SK-N-MC (cell line): ENCODE measurements at regions not wholly inside any gene's neighbourhood (a gene's known extent, or its start where the extent isn't known, plus 50 kb on each side); places are given as distances from the start of the nearest gene placed in this dataset.

Experiments
- EZH2 ChIP-seq: fragments of 200-600 bp; sonication (generic); IDR thresholded peaks from one replicate; pipeline ENCODE4 v1.6.1; 2017; ENCODE audit warnings: antibody characterized with exemption
- POLR2AphosphoS5 ChIP-seq: IDR thresholded peaks from 2 replicates; pipeline ENCODE4 v1.6.1; 2012; ENCODE audit warnings: mild to moderate bottlenecking, low read depth, low read length, borderline replicate concordance

DNA sequence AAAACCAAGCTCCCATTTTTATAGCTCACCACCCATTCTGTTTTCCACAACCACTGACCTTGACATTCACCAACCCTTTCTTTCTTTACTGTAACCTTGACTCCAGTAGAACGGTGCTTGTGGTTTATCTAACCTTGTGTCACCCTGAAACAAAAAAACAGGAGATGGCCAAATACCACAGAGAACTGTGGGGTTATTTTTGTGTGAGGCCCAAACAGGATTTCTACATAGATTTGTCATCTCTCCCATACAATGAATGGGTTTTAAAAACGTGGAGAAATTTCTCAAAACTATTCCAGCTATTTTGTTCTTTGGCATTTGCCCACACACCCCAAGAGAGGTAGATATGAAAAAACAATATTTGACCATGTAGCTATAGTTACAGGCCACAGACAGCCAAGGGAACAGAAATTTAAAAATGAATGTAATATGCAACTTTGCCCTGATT, 231.3 kb upstream of the TANK start:
- TF ChIP-seq POLR2AphosphoS5 (no peak), EZH2 (no peak)
